Immature natural killer cell (primary cell): ENCODE measurements at regions not wholly inside any gene's neighbourhood (a gene's known extent, or its start where the extent isn't known, plus 50 kb on each side); places are given as distances from the start of the nearest gene placed in this dataset.
"Not testable (repeated sequence)": the region's sequence is repeated elsewhere in the genome, so short reads cannot be mapped to it uniquely, and the experiment has no call there.

Experiments
- DNase-seq, 3 donors: peaks; one replicate each; pipeline ENCODE4 v3.0.0; 2022; ENCODE audit warnings: mixed read lengths in 1 of 3
- H3K27ac Mint-ChIP-seq, 6 donors: one replicate each; pipeline ENCODE4 v1.8.0; 2020; ENCODE audit warnings: mixed read lengths in 6 of 6, mild to moderate bottlenecking in 5 of 6, inconsistent platforms in 4 of 6, moderate library complexity in 3 of 6
- H3K27me3 Mint-ChIP-seq, 3 donors: one replicate each; pipeline ENCODE4 v1.8.0; 2020 to 2021; ENCODE audit warnings: low read depth in 3 of 3, mild to moderate bottlenecking in 3 of 3, mixed read lengths in 3 of 3, moderate library complexity in 3 of 3, inconsistent platforms in 1 of 3
- H3K36me3 Mint-ChIP-seq, 3 donors: one replicate each; pipeline ENCODE4 v1.8.0; 2020; ENCODE audit warnings: mixed read lengths in 3 of 3, inconsistent platforms in 2 of 3, mild to moderate bottlenecking in 2 of 3
- H3K4me1 Mint-ChIP-seq, 2 donors: one replicate each; pipeline ENCODE4 v1.8.0; 2020; ENCODE audit warnings: inconsistent platforms in 2 of 2, mild to moderate bottlenecking in 2 of 2, mixed read lengths in 2 of 2, moderate library complexity in 1 of 2
- H3K4me3 Mint-ChIP-seq, 5 donors: one replicate each; pipeline ENCODE4 v1.8.0; 2020; ENCODE audit warnings: mild to moderate bottlenecking in 5 of 5, mixed read lengths in 5 of 5, inconsistent platforms in 3 of 5, moderate library complexity in 3 of 5
- H3K9me3 Mint-ChIP-seq, 6 donors: one replicate each; pipeline ENCODE4 v1.8.0; 2020; ENCODE audit warnings: mild to moderate bottlenecking in 6 of 6, mixed read lengths in 6 of 6, inconsistent platforms in 4 of 6, moderate library complexity in 3 of 6

DNA sequence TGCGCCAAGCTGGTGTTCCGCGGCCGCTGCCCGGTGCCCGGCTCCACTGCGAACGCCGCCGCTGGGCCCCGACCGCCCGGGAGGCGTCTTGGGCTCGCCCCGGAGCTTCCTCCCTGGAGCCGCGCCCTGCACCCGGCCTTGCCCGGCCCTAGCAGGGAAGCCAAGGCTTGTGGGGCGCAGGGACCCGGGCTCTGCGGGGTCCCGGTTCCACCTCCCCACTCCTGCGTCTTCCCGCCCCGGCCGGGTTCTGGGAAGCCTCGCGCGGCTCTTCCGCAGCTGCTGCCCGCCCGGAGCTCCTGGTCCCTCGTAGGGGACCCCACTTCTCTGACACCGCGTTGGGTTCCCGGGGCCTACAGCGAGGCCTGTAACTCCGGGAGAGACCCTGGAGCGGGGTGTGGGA, 149.8 kb downstream of the OR4F15 start:
- peak overlapping the region in 1 of 5 donors; percentile 42 for H3K4me3 Mint-ChIP-seq
- H3K4me1 Mint-ChIP-seq, H3K27me3 Mint-ChIP-seq, H3K36me3 Mint-ChIP-seq, H3K9me3 Mint-ChIP-seq, H3K27ac Mint-ChIP-seq, DNase-seq: not testable (repeated sequence)

DNA sequence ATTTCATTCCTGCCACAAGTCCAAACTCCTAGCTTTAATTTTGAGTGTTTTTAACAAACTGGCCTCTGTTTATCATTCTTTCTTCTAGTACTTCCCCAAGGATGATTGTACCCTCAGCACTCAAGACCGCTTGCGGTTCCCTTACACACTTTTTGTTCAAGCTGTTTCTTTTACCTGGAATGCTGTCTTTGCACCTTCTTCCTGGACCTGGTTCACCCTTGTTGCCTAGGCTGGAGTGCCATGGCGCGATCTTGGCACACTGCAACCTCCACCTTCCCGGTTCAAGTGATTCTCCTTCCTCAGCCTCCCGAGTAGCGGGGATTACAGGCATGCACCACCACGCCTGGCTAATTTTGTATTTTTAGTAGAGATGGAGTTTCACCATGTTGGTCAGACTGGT, 151.7 kb downstream of the OR4F15 start:
- DNase-seq, H3K27me3 Mint-ChIP-seq, H3K27ac Mint-ChIP-seq, H3K4me1 Mint-ChIP-seq, H3K36me3 Mint-ChIP-seq, H3K9me3 Mint-ChIP-seq, H3K4me3 Mint-ChIP-seq: not testable (repeated sequence)

DNA sequence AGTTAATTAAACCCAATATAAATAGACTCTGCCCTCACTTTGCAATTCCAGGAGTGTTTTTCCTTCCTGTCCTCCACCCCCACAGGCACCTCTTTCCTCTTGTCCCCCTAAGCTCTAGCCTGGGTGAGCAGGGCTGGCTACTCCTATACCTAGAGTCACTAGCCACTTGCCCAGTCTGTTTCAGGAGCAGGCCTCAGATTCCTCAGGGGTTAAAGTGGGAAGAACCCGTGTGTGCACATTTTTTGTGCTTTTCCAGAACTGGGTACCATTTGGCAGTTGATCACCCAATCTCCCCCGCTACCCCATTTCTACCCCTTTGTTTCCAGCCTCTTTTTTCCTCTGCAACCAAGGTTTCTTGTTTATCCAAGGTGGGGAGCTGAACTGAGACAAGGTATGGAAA, 153.4 kb downstream of the OR4F15 start:
- H3K4me3 Mint-ChIP-seq, H3K36me3 Mint-ChIP-seq, H3K27ac Mint-ChIP-seq, H3K4me1 Mint-ChIP-seq, H3K9me3 Mint-ChIP-seq, H3K27me3 Mint-ChIP-seq, DNase-seq: not testable (repeated sequence)

GRCh38 chr15:101965860-101966259, 153.9 kb downstream of the OR4F15 start:
- H3K27ac Mint-ChIP-seq, H3K9me3 Mint-ChIP-seq, DNase-seq, H3K27me3 Mint-ChIP-seq, H3K4me3 Mint-ChIP-seq, H3K36me3 Mint-ChIP-seq, H3K4me1 Mint-ChIP-seq: not testable (repeated sequence)

DNA sequence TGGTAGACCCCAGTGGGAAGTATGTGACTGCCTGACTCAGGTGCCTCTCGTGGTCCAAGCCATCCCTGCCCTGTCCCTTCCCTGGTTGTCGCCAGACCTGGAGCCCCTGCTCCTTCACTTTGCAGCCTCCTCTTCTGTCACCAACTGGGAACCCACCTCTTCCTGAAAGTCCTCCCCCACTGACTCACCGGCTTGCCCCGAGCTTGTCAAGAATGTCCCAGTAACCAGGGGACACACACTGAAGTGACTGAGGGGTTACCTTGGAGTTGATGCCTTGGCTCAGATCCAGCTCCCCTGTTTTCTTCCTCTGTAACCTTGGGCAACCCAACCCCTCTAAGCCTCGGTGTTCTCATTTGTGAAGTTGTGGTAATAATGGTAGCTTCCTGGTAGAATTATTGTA, 155.4 kb downstream of the OR4F15 start:
- not testable (repeated sequence) for DNase-seq, H3K27me3 Mint-ChIP-seq, H3K9me3 Mint-ChIP-seq, H3K4me1 Mint-ChIP-seq, H3K36me3 Mint-ChIP-seq, H3K4me3 Mint-ChIP-seq, H3K27ac Mint-ChIP-seq

- not testable (repeated sequence) for H3K4me1 Mint-ChIP-seq, DNase-seq, H3K27ac Mint-ChIP-seq, H3K9me3 Mint-ChIP-seq, H3K27me3 Mint-ChIP-seq, H3K36me3 Mint-ChIP-seq, H3K4me3 Mint-ChIP-seq
Observed at GRCh38 chr15:101970605-101971004, 158.6 kb downstream of the OR4F15 start.

- not testable (repeated sequence) for H3K36me3 Mint-ChIP-seq, H3K9me3 Mint-ChIP-seq, H3K4me3 Mint-ChIP-seq, H3K4me1 Mint-ChIP-seq, DNase-seq, H3K27ac Mint-ChIP-seq, H3K27me3 Mint-ChIP-seq
Observed at GRCh38 chr15:101977281-101977680, 165.3 kb downstream of the OR4F15 start.

DNA sequence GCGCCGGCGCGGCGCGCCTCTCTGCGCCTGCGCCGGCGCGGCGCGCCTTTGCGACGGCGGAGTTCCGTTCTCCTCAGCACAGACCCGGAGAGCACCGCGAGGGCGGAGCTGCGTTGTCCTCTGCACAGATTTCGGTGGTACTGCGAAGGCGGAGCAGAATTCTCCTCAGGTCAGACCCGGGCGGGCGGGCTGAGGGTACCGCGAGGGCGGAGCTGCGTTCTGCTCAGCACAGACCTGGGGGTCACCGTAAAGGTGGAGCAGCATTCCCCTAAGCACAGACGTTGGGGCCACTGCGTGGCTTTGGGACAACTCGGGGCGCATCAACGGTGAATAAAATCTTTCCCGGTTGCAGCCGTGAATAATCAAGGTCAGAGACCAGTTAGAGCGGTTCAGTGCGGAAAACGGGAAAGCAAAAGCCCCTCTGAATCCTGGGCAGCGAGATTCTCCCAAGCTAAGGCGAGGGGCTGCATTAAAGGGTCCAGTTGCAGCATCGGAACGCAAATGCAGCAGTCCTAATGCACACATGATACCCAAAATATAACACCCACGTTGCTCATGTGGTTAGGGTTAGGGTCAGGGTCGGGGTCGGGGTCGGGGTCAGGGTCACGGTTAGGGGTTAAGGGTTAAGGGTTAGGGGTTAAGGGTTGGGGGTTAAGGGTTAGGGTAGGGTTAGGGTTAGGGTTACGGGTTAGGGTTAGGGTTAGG, 168.4 kb downstream of the OR4F15 start:
- H3K36me3 Mint-ChIP-seq, H3K27me3 Mint-ChIP-seq, H3K27ac Mint-ChIP-seq, H3K4me3 Mint-ChIP-seq, H3K4me1 Mint-ChIP-seq, H3K9me3 Mint-ChIP-seq: not testable (repeated sequence)
- DNase-seq = peak in 2 of 3 donors; percentile 3 to 18
